Activated naive CD8-positive, alpha-beta T cell treated with anti-CD3 and anti-CD28 coated beads, Interleukin-2, amount 50 U/mL, for 24 hours (primary cell): ENCODE measurements at regions not wholly inside any gene's neighbourhood (a gene's known extent, or its start where the extent isn't known, plus 50 kb on each side); places are given as distances from the start of the nearest gene placed in this dataset.
A peak's percentile ranks its signal among the peaks of the same experiment; 100 is the strongest.
"Not testable (repeated sequence)": the region's sequence is repeated elsewhere in the genome, so short reads cannot be mapped to it uniquely, and the experiment has no call there.

Experiments
- ATAC-seq: fragments of 150-1000 bp; cut with Tn5 transposase; one replicate; pipeline ENCODE4 v1.10.0; 2021
- DNase-seq: peaks from one replicate; pipeline ENCODE4 v3.0.0; 2021
- H3K27ac Mint-ChIP-seq: one replicate; pipeline ENCODE4 v1.8.0; 2021; ENCODE audit warnings: mild to moderate bottlenecking, mixed read lengths
- H3K27me3 Mint-ChIP-seq: one replicate; pipeline ENCODE4 v1.8.0; 2021; ENCODE audit warnings: mixed read lengths
- H3K36me3 Mint-ChIP-seq: one replicate; pipeline ENCODE4 v1.8.0; 2021; ENCODE audit warnings: low read depth, mixed read lengths
- H3K4me1 Mint-ChIP-seq: one replicate; pipeline ENCODE4 v1.8.0; 2021; ENCODE audit warnings: mixed read lengths
- H3K4me3 Mint-ChIP-seq: one replicate; pipeline ENCODE4 v1.8.0; 2021; ENCODE audit warnings: mild to moderate bottlenecking, moderate library complexity, mixed read lengths
- H3K9me3 Mint-ChIP-seq: one replicate; pipeline ENCODE4 v1.8.0; 2021; ENCODE audit warnings: mixed read lengths

- H3K4me3 Mint-ChIP-seq, H3K27me3 Mint-ChIP-seq, H3K27ac Mint-ChIP-seq, H3K36me3 Mint-ChIP-seq, H3K4me1 Mint-ChIP-seq, H3K9me3 Mint-ChIP-seq, ATAC-seq, DNase-seq: not testable (repeated sequence)
Observed at GRCh38 chrX:729101-729500, 98.5 kb downstream of the SHOX start.

DNA sequence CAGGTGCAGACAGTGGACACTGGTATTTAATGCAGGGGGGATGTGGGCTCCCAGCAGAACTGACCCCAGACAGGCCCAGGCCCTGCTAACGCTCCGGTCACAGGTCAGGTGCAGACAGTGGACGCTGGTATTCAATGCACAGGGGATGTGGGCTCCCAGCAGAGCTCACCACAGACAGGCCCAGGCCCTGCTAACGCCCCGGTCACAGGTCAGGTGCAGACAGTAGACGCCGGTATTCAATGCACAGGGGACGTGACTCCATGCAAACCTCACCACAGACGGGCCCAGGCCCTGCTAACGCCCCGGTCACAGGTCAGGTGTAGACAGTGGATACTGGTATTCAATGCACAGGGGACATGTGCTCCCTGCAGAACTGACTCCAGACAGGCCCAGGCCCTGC is 98.0 kb downstream of the SHOX start:
- H3K9me3 Mint-ChIP-seq, ATAC-seq, H3K4me1 Mint-ChIP-seq, H3K27me3 Mint-ChIP-seq, H3K4me3 Mint-ChIP-seq, H3K27ac Mint-ChIP-seq, H3K36me3 Mint-ChIP-seq, DNase-seq: not testable (repeated sequence)

- Mint-ChIP-seq H3K9me3 (peaks cover 13% of the 10 kb centered on the region), H3K27me3 (no peaks in the 10 kb centered on the region), H3K4me1 (no peaks in the 10 kb centered on the region), H3K4me3 (no peak overlapping the region), H3K27ac (no peak overlapping the region), H3K36me3 (peaks cover 4% of the 10 kb centered on the region)
- DNase-seq: no peak
- ATAC-seq: no peak
Observed at GRCh38 chrX:727738-728621, 97.4 kb downstream of the SHOX start.

GRCh38 chrX:725971-726370 is 95.4 kb downstream of the SHOX start:
- DNase-seq (no peak), ATAC-seq (no peak)
- H3K4me1 Mint-ChIP-seq: no peaks in the 10 kb centered on the region
- H3K36me3 Mint-ChIP-seq: peaks cover 4% of the 10 kb centered on the region
- H3K4me3 Mint-ChIP-seq: no peak overlapping the region
- H3K9me3 Mint-ChIP-seq: peaks cover 13% of the 10 kb centered on the region
- H3K27ac Mint-ChIP-seq: no peak overlapping the region
- no peaks in the 10 kb centered on the region for H3K27me3 Mint-ChIP-seq

DNA sequence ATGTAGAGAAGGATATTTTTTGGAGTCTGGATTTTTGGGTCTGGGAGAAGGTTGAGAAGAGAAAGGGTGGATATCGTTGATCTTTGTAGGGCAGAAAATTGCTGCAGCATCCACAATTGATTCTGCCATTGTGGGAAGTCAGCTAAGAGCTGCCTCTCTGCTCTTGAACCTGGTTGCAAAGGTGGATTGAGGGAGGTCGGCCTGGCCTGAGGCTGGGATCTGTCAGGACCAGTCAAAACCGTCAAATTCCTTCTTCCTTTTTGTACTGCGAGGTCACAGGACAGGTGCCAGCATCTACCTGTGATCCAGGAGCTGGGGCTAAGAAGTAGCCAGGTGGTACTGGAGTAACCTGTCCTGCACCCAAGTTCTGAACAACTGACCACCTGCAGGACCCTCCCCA is 93.7 kb downstream of the SHOX start:
- Mint-ChIP-seq H3K9me3 (peaks cover 13% of the 10 kb centered on the region), H3K4me1 (no peaks in the 10 kb centered on the region), H3K36me3 (peaks cover 4% of the 10 kb centered on the region), H3K4me3 (peak overlapping the region; percentile 15), H3K27me3 (no peaks in the 10 kb centered on the region), H3K27ac (peak overlapping the region; percentile 22)
- no peak for DNase-seq
- no peak for ATAC-seq

GRCh38 chrX:723781-724180 is 93.2 kb downstream of the SHOX start:
- DNase-seq (no peak), ATAC-seq (no peak)
- H3K4me3 Mint-ChIP-seq: peak overlapping the region; percentile 15

GRCh38 chrX:721354-721753 is 90.8 kb downstream of the SHOX start:
- Mint-ChIP-seq H3K9me3 (peaks cover 22% of the 10 kb centered on the region), H3K4me1 (no peaks in the 10 kb centered on the region), H3K27me3 (no peaks in the 10 kb centered on the region), H3K36me3 (peaks cover 4% of the 10 kb centered on the region), H3K27ac (no peak overlapping the region), H3K4me3 (no peak overlapping the region)
- ATAC-seq (no peak), DNase-seq (no peak)

More at GRCh38 chrX:723781-724180, 93.2 kb downstream of the SHOX start:
- Mint-ChIP-seq H3K27ac (peak overlapping the region; percentile 22), H3K36me3 (peaks cover 4% of the 10 kb centered on the region), H3K9me3 (peaks cover 13% of the 10 kb centered on the region), H3K4me1 (no peaks in the 10 kb centered on the region), H3K27me3 (no peaks in the 10 kb centered on the region)

DNA sequence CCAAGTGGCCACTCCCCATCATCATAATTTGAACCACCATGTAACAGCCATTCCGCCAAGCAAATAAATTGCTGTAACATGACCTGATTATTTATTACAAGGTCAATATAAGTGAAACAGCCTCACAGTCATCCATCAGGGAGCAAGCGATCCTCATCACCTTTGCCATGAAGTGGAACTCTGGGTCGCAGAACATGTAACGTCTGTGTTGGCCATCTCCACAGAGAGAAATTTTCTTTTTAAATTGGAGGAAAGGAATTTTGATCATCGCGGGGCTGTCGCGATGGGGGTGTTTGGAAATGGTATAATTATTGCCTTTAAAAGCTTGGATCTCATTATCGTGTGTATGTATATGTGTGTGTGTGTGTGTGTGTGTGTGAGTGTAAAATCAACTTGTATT is 90.2 kb downstream of the SHOX start:
- H3K9me3 Mint-ChIP-seq: peaks cover 22% of the 10 kb centered on the region
- DNase-seq (no peak), ATAC-seq (no peak)
- no peaks in the 10 kb centered on the region for H3K4me1 Mint-ChIP-seq
- no peaks in the 10 kb centered on the region for H3K27me3 Mint-ChIP-seq
- no peak overlapping the region for H3K27ac Mint-ChIP-seq
- H3K36me3 Mint-ChIP-seq: peaks cover 4% of the 10 kb centered on the region
- no peak overlapping the region for H3K4me3 Mint-ChIP-seq

- Mint-ChIP-seq H3K9me3 (peaks cover 22% of the 10 kb centered on the region), H3K4me3 (no peak overlapping the region)
Observed at GRCh38 chrX:720250-720649, 89.7 kb downstream of the SHOX start.

GRCh38 chrX:716136-716535 is 85.5 kb downstream of the SHOX start:
- peaks cover 31% of the 10 kb centered on the region for H3K9me3 Mint-ChIP-seq
- no peaks in the 10 kb centered on the region for H3K36me3 Mint-ChIP-seq
- no peaks in the 10 kb centered on the region for H3K4me1 Mint-ChIP-seq
- H3K4me3 Mint-ChIP-seq: no peak overlapping the region
- no peak overlapping the region for H3K27ac Mint-ChIP-seq
- H3K27me3 Mint-ChIP-seq: no peaks in the 10 kb centered on the region
- DNase-seq: no peak
- no peak for ATAC-seq

More at GRCh38 chrX:720250-720649, 89.7 kb downstream of the SHOX start:
- no peaks in the 10 kb centered on the region for H3K27me3 Mint-ChIP-seq
- DNase-seq (no peak), ATAC-seq (no peak)
- no peaks in the 10 kb centered on the region for H3K4me1 Mint-ChIP-seq
- H3K36me3 Mint-ChIP-seq: peaks cover 4% of the 10 kb centered on the region
- H3K27ac Mint-ChIP-seq: no peak overlapping the region

DNA sequence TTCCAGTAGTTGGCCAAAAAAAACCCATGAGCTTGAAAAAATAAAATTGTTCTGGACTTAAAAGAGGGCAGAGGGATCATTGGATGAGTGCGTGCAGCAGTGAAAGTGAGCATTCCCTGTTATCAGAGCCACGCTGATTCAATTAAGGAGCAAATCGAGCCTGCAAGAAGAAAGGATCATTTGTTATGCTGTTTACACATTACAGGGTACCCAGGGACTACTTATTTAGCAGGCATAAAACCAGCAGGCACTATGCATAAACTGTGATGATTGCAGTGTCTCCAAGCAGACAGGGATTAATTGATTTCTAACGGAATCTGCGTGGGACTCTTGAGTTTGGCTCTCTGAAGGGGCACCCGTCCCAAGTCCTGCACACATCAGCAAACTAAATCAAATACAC is 83.5 kb downstream of the SHOX start:
- ATAC-seq (no peak), DNase-seq (no peak)
- H3K4me1 Mint-ChIP-seq: no peaks in the 10 kb centered on the region
- no peaks in the 10 kb centered on the region for H3K36me3 Mint-ChIP-seq
- peaks cover 31% of the 10 kb centered on the region for H3K9me3 Mint-ChIP-seq
- no peak overlapping the region for H3K27ac Mint-ChIP-seq
- H3K27me3 Mint-ChIP-seq: no peaks in the 10 kb centered on the region
- no peak overlapping the region for H3K4me3 Mint-ChIP-seq
